Activated CD8-positive, alpha-beta memory T cell treated with anti-CD3 and anti-CD28 coated beads, Interleukin-2, amount 50 U/mL, for 1 hour (primary cell): ENCODE measurements at regions not wholly inside any gene's neighbourhood (a gene's known extent, or its start where the extent isn't known, plus 50 kb on each side); places are given as distances from the start of the nearest gene placed in this dataset.
A peak's percentile ranks its signal among the peaks of the same experiment; 100 is the strongest.
"Not testable (repeated sequence)": the region's sequence is repeated elsewhere in the genome, so short reads cannot be mapped to it uniquely, and the experiment has no call there.

Source experiments
- DNase-seq: peaks from one replicate; pipeline ENCODE4 v3.0.0-alpha.2; 2020; ENCODE audit errors: extremely low read depth

DNA sequence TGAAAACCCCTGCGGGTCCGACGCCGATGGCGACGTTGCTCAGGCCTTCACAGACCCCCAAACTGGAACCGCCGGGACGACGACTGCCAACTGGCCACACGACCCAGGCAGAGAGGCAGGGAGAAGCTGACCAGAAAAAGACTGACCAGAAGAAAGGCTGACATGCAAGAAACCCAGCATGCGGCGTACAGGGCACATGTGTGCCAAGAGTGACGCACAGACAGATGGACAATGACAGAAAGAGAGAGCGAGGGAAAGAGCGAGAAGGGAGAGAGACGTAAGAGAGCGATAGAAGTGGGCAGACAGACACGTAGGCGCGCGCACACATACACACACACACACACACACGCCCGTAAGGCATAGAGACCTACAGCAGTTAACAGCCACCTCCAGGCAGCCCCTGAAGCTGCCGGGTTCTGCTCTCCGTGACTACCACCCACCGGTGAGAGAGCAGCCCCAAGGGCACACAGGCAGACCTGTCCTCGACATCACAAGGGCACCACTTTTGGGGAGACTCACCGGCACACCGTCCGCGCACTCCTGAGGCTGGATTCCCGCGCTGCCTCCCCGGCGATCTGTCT, 67.2 kb upstream of the ZNF527 start:
- DNase-seq = no peak

DNA sequence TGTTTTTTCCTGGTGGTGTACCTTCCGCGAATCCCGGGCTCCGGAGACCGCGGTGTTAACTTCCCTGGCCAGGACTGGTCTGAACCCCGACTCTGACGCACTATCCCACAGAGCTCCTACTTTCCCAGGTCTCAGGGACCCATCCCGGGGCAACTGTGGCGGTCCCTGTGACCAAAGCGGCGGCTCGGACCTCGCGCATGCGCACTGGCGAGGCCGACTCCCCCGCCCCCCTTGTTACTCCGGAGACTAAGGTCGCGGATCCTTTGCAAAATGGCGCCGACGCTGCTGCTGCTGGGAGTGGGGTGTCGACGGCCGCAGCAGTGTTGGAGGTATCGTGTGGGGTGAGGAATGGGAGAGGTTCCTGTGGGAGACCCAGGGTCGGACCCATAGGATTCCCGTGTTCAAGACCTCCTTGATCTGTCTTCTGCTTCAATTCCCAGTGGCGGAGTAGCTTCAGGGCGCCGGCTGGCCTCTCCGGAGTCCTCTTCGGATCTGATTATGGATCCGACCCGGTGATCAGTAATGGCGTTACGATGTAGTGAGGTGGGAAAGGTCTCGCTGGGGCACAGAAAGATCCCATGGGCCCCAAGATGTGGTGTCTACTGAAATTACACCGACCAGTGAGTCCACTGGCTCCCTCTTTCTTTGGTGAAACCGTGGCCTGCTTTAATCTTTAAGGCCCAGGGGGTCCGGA, 66.6 kb upstream of the ZNF527 start:
- DNase-seq = no peak

DNA sequence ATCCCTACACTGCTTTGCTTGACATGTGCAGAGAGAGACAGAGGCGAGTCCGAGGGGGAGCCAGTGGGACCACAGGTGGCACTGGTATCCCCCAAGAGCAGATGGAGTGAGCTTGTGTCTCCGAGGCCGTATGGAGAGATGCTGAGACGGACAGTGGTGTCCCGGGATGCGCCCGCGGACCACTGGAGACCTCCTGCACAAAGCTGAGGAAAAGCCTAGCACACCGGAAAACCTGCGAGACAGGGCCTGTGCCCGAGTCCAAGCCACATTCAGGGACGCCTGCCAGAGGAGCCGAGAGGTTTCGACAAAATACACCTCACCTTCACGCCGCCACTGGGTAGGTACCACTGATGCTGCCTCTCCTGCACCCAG, 66.0 kb upstream of the ZNF527 start:
- DNase-seq = no peak

DNA sequence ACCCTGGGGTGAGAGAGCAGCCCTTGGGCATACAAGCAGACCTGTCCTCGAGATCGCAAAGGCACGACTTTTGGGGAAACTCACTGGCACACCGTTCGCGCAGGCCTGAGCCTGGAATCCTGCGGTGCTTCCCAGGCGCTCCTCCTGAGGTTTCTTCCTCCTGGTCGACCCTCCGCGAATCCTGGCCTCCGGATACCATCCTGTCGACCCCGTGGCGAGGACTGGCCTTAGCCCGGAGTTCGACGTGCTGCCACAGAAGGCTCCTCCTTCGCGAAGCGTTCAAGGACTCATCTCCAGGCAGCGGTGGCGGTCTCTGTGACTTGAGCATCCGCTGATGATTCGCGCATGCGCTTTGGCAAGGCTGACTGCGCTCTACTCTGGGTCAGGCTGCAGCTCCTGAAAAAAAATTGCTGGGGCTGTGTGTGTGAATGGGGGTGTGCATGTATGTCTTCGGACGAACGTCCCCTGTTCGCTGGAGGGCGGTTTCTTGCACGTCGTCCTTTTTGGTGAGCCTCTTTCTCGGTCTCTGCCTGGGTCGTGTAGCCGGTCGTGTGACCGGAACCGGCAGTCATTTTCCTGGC, 64.4 kb upstream of the ZNF527 start:
- DNase-seq = no peak

DNA sequence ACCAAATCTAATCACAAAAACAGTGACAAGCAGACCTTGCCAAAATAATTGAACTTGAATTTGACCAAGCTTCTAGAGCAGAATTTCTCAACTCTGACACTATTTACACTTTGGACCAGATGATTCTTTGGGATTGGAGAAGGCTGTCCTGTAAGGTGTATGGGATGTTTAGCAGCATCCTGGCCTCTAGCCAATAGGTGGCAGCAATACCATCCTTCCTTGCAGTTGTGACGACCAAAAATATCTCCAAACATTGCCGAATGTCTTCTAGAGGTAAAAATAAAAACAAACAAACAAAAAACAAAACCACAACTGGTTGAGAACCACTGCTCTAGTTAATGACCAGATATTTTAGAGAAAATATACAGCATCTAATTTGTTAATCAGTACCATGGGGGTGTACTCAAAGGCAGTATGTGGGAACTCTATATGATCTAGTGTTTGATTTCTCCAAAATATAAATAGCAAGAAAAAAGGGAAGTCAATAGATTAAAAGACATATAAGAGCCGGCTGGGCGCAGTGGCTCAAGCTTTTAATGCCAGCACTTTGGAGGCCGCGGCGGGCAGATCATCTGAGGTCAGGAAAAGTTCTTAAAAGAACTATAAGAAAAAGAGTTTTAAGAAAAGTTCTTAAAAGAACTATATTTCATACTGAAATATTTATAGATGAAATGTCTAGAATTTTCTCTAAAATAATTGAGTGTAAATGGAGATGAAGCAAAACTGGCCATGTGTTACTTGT, 60.9 kb upstream of the ZNF527 start:
- DNase-seq = no peak

DNA sequence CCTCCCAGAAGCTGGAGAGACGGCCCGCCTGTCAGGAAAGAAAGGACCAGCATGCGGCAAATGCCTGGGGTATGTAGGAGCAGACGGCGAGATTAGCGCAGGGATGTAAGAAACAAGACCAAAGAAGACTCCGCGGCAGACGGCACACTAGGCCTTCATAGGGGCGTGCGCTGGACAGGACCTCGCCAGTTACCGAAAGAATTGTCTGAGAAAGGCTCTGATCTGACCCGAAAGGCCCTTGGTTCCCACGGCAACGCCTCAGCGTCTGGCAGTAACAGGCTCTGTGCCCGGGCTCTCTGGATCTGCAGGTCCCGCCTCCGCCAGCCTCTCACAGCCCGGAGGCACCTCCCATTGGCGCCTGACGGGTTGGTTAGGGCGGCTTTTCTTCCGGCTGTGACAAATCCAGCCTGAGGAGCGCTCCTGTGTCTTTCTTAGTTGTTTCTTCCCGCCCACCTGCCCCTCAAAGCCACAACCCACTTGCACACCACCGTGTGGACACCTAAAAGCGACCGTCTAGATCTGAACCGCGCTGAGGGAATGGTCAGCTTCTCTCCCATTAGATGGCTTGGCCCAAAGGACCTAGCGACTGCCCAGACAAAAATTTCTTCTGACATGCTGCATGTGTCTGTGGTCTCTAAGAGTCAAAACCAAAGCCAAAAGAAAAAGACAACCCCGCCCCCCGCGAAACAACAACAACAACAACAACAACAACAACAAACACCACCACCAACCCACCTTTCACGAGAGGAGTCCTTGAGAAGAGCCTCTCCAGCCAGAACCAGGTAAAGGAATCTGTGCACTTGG, 58.2 kb upstream of the ZNF527 start:
- not testable (repeated sequence) for DNase-seq

DNA sequence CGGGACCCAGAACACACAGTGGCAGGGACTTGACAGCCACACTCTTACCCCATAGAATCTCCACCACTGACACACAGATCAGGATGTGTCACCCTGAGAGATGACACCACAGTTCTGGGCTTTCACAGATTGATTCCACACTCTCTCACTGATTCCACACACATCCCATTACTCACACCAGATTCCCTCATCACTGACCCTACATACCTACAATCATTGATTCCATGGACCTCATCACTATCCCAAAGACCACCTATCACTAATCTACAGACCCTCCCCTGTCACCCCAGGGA, 57.6 kb upstream of the ZNF527 start:
- no peak for DNase-seq

DNA sequence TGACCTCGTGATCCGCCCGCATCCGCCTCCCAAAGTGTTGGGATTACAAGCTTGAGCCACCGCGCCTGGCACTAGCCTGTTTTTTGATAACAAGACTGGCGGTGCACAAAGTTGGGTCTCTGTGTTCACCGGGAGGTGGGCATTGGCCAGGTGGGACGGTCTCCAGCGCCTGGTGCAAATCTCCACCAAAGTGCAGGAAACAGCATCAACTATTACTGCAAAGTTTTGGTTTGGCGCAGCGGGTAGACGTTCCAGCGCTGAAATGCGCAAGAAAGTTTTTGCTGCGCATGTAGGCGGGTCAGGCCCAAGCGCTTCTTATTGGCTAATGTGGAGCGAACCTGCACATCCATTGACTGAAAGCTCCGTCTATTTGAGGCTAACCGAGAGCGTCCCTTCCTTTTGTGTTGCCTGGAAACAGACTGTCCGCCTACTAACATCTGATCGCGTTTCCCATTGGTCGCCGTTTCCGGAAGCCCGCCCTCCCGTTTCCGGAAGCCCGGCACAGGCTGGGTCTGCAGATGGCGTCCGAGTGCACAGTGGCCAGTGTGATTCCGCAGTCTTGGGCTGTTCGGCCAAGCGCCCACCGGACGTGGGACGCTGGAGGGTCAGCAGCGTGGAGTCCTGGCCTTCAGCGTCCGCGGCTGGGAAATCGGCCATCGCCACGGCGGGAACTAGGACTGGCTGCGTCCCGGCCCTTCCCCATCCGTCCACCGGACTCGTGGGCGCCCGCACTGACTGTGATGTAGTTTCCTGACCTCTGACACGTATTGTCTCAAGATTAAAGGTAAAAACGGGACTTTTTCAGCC, 53.3 kb upstream of the ZNF527 start:
- DNase-seq = peak; percentile 75

DNA sequence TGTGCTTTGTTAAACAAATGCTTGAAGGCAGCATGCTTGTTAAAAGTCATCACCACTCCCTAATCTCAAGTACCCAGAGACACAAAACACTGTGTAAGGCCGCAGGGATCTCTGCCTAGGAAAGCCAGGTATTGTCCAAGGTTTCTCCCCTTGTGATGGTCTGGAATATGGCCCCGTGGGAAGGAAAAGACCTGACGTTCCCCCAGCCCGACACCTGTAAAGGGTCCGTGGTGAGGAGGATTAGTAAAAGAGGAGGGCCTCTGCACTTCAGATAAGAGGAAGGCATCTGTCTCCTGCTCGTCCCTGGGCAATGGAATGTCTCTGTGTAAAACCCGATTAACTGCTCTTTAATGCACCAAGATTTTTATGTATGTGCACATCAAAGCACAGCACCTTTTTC, 49.9 kb upstream of the ZNF527 start:
- not testable (repeated sequence) for DNase-seq
